H1 (cell line): ENCODE measurements at regions not wholly inside any gene's neighbourhood (a gene's known extent, or its start where the extent isn't known, plus 50 kb on each side); places are given as distances from the start of the nearest gene placed in this dataset.

Experiments used
- CTCF ChIA-PET: fragments of 300-600 bp; sonication (Branson Sonifier 250); formaldehyde crosslinking; loops from one replicate; lab custom pipeline; 2021; ENCODE audit not compliant: partially characterized antibody; lab: Charles Lee
- POLR2A ChIA-PET: fragments of 300-600 bp; sonication (Branson Sonifier 250); formaldehyde crosslinking; loops from one replicate; lab custom pipeline; 2021; ENCODE audit warnings: inconsistent platforms; ENCODE audit not compliant: partially characterized antibody; lab: Charles Lee
- DNase-seq, 2 experiments: peaks; one replicate each; pipeline versions ENCODE4 v3.0.0 to v3.0.0-alpha.2; 2010 to 2022; ENCODE audit warnings: low spot score in 2 of 2, low read depth in 1 of 2, mixed read lengths in 1 of 2
- FAIRE-seq: peaks from 2 replicates; lab custom pipeline; 2011; peaks lifted over from hg19 to GRCh38; lab: Jason Lieb, UNC
- H2AFZ ChIP-seq: 2 replicates; pipeline ENCODE4 v1.8.1; 2012; ENCODE audit warnings: low read length, inconsistent platforms
- H2AK5ac ChIP-seq: 2 replicates; pipeline ENCODE4 v1.6.1; 2013; ENCODE audit warnings: low read depth, low read length
- H2BK120ac ChIP-seq: replicated peaks from 2 replicates; pipeline ENCODE3; 2013; ENCODE audit warnings: low read depth, low read length, inconsistent platforms
- H2BK12ac ChIP-seq: 2 replicates; pipeline ENCODE4 v1.6.1; 2013; ENCODE audit warnings: low read depth, low read length
- H2BK15ac ChIP-seq: 2 replicates; pipeline ENCODE4 v1.6.1; 2013; ENCODE audit warnings: low read length
- H2BK20ac ChIP-seq: 2 replicates; pipeline ENCODE4 v1.6.1; 2013; ENCODE audit warnings: low read length
- H2BK5ac ChIP-seq: 2 replicates; pipeline ENCODE4 v1.6.1; 2013; ENCODE audit warnings: low read depth, low read length
- H3K14ac ChIP-seq: 2 replicates; pipeline ENCODE4 v1.6.1; 2013; ENCODE audit warnings: inconsistent platforms; ENCODE audit not compliant: insufficient read length
- H3K18ac ChIP-seq: 2 replicates; pipeline ENCODE4 v1.6.1; 2013; ENCODE audit warnings: low read length; ENCODE audit errors: extremely low read depth
- H3K23ac ChIP-seq: 2 replicates; pipeline ENCODE4 v1.6.1; 2013; ENCODE audit warnings: inconsistent platforms; ENCODE audit not compliant: insufficient read length
- H3K23me2 ChIP-seq: 2 replicates; pipeline ENCODE4 v1.6.1; 2013; ENCODE audit warnings: low read depth, low read length
- H3K27ac ChIP-seq: 2 replicates; pipeline ENCODE4 v1.6.1; 2011; ENCODE audit warnings: low read depth, low read length, inconsistent platforms
- H3K27me3 ChIP-seq, 4 experiments: replicated peaks in 1 of 4; 1 replicate in 1 of 4; 2 replicates in 3 of 4; pipeline versions ENCODE4 v1.6.1 to v1.8.1; 2011 to 2013; ENCODE audit warnings: low read length in 3 of 4, mild to moderate bottlenecking in 3 of 4, inconsistent platforms in 2 of 4, mixed read lengths in 2 of 4, moderate library complexity in 1 of 4; ENCODE audit not compliant: control insufficient read depth in 3 of 4, insufficient read depth in 3 of 4; ENCODE audit errors: extremely low read depth in 1 of 4
- H3K36me3 ChIP-seq, 4 experiments: 2 replicates each; pipeline versions ENCODE4 v1.6.1 to v1.8.1; 2011 to 2013; ENCODE audit warnings: mild to moderate bottlenecking in 4 of 4, low read length in 3 of 4, moderate library complexity in 2 of 4, control low read depth in 1 of 4, inconsistent platforms in 1 of 4; ENCODE audit not compliant: insufficient read depth in 4 of 4, control insufficient read depth in 2 of 4
- H3K4ac ChIP-seq: replicated peaks from 2 replicates; pipeline ENCODE3; 2013; ENCODE audit warnings: low read length, low read depth, mixed read lengths, inconsistent platforms; ENCODE audit not compliant: insufficient read length
- H3K4me1 ChIP-seq, 4 experiments: replicated peaks in 1 of 4; 1 replicate in 1 of 4; 2 replicates in 3 of 4; pipeline versions ENCODE4 v1.6.1 to v1.8.1; 2011 to 2013; ENCODE audit warnings: low read length in 3 of 4, inconsistent platforms in 2 of 4, mixed read lengths in 1 of 4; ENCODE audit not compliant: insufficient read depth in 4 of 4, control insufficient read depth in 3 of 4
- H3K4me2 ChIP-seq, 2 experiments: 2 replicates each; pipeline versions ENCODE4 v1.6.1 to v1.8.1; 2011 to 2013; ENCODE audit warnings: low read depth in 2 of 2, low read length in 2 of 2, control low read depth in 1 of 2, inconsistent platforms in 1 of 2, mild to moderate bottlenecking in 1 of 2; ENCODE audit not compliant: insufficient read depth in 1 of 2
- H3K4me3 ChIP-seq, 4 experiments: fragments of 200-600, 300-600 bp in 1 of 4; sonication (generic), shearing (Covaris generic), sonication (Bioruptor Twin) in 1 of 4; 2 replicates each; pipeline versions ENCODE4 v1.5.1 to v1.8.1; 2011 to 2016; ENCODE audit warnings: low read length in 4 of 4, low read depth in 3 of 4, control low read depth in 2 of 4, inconsistent platforms in 2 of 4, mild to moderate bottlenecking in 2 of 4, mixed read lengths in 1 of 4, moderate library complexity in 1 of 4; ENCODE audit not compliant: insufficient read depth in 2 of 4; ENCODE audit errors: extremely low read depth in 1 of 4
- H3K56ac ChIP-seq: replicated peaks from 2 replicates; pipeline ENCODE3; 2013; ENCODE audit warnings: low read depth, mild to moderate bottlenecking, mixed read lengths, low read length, inconsistent platforms; ENCODE audit not compliant: insufficient read length
- H3K79me1 ChIP-seq: 2 replicates; pipeline ENCODE4 v1.6.1; 2013; ENCODE audit warnings: low read depth, low read length, control low read depth
- H3K79me2 ChIP-seq, 2 experiments: 2 replicates each; pipeline versions ENCODE4 v1.6.1 to v1.8.1; 2012 to 2013; ENCODE audit warnings: low read length in 2 of 2, mild to moderate bottlenecking in 2 of 2, inconsistent platforms in 1 of 2; ENCODE audit not compliant: insufficient read depth in 2 of 2, control insufficient read depth in 1 of 2
- H3K9ac ChIP-seq, 4 experiments: replicated peaks in 1 of 4; 1 replicate in 1 of 4; 2 replicates in 3 of 4; pipeline versions ENCODE4 v1.6.1 to v1.8.1; 2011 to 2013; ENCODE audit warnings: low read depth in 3 of 4, low read length in 3 of 4, control low read depth in 2 of 4, mild to moderate bottlenecking in 2 of 4, moderate library complexity in 2 of 4, inconsistent platforms in 1 of 4; ENCODE audit errors: extremely low read depth in 1 of 4
- H3K9me3 ChIP-seq, 2 experiments: 2 replicates each; pipeline versions ENCODE4 v1.6.1 to v1.8.1; 2012 to 2013; ENCODE audit warnings: mild to moderate bottlenecking in 2 of 2, moderate library complexity in 2 of 2, control low read depth in 1 of 2, inconsistent platforms in 1 of 2, low read depth in 1 of 2, low read length in 1 of 2, mixed read lengths in 1 of 2; ENCODE audit not compliant: insufficient read depth in 2 of 2
- H4K20me1 ChIP-seq, 2 experiments: replicated peaks in 1 of 2; 2 replicates each; pipeline versions ENCODE3 to v1.8.1; 2011 to 2013; ENCODE audit warnings: inconsistent platforms in 2 of 2, low read length in 2 of 2, mild to moderate bottlenecking in 1 of 2; ENCODE audit not compliant: insufficient read depth in 2 of 2, control insufficient read depth in 1 of 2
- H4K5ac ChIP-seq: 2 replicates; pipeline ENCODE4 v1.6.1; 2013; ENCODE audit warnings: low read length, low read depth, mixed read lengths, inconsistent platforms; ENCODE audit not compliant: insufficient read length
- H4K8ac ChIP-seq: 2 replicates; pipeline ENCODE4 v1.8.0; 2013; ENCODE audit warnings: mild to moderate bottlenecking, moderate library complexity, low read length, inconsistent platforms; ENCODE audit not compliant: insufficient read depth; ENCODE audit errors: extremely low read depth
- H4K91ac ChIP-seq: replicated peaks from 2 replicates; pipeline ENCODE3; 2013; ENCODE audit warnings: low read length, mixed read lengths, inconsistent platforms; ENCODE audit not compliant: insufficient read length
- KDM4A ChIP-seq: IDR thresholded peaks from one replicate; pipeline ENCODE4 v1.7.1; 2012; ENCODE audit warnings: low read depth, mild to moderate bottlenecking, moderate library complexity, low read length, inconsistent platforms; ENCODE audit not compliant: severe bottlenecking
- RXRA ChIP-seq: IDR thresholded peaks from 2 replicates; pipeline ENCODE4 v1.6.1; 2011; ENCODE audit warnings: low read depth, mild to moderate bottlenecking, low read length, moderate library complexity; ENCODE audit not compliant: insufficient read depth
- SP2 ChIP-seq: IDR thresholded peaks from 2 replicates; pipeline ENCODE4 v1.6.1; 2012; ENCODE audit warnings: mild to moderate bottlenecking, low read length, inconsistent platforms
- WGBS, 2 experiments: shearing (Covaris generic) in 1 of 2; methylation state at CpG; one replicate each; pipeline versions ENCODE4 v1.1.6 to v1.1.7; 2013 to 2015; ENCODE audit warnings: low lambda C conversion rate in 2 of 2, mixed read lengths in 2 of 2, inconsistent platforms in 1 of 2, low coverage in 1 of 2, missing lambda C conversion rate in 1 of 2; ENCODE audit not compliant: insufficient replicate concordance in 2 of 2, insufficient coverage in 1 of 2, insufficient read length in 1 of 2; ENCODE audit errors: extremely low coverage in 1 of 2, missing lambda C conversion rate in 1 of 2; 5-methylcytosine and 5-hydroxymethylcytosine counted together

DNA sequence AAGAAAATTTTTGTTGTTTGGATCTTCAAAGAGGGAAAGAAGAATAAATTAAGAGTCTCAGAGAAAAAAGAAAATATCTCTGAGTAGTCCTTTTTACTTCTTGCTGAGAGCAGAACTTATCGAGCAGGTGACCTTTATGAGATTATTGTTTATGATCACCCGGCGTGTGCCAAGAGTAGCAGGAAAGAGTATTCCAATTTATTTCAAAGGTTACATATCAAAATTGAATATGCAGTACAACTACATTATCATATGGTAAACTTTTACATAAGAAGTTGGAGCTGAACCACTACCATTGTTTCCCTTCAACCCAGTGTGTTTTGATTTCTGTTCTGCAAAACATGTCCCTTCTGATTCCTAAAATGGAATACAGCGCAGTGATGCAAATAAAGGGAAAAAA is 204.3 kb upstream of the SNX7 start:
- no peak overlapping the region for H4K91ac ChIP-seq
- no peaks in the 10 kb centered on the region for H3K9me3 ChIP-seq
- H3K23ac ChIP-seq = no peak overlapping the region
- H2BK15ac ChIP-seq = no peak overlapping the region
- H3K27me3 ChIP-seq = no peaks in the 10 kb centered on the region
- POLR2A ChIA-PET = no interaction called here
- no peak overlapping the region for H4K8ac ChIP-seq
- H3K79me2 ChIP-seq = no peaks in the 10 kb centered on the region
- 91% methylated on average over 4 of the region's 4 CpGs; no CpG with 5 or more reads in 1 of the 2 experiments for WGBS, 2 experiments
- no peak overlapping the region for H3K4me2 ChIP-seq
- H3K27ac ChIP-seq = no peak overlapping the region
- H4K5ac ChIP-seq = no peak overlapping the region
- CTCF ChIA-PET = no interaction called here
- H3K14ac ChIP-seq = no peak overlapping the region
- H3K4ac ChIP-seq = no peak overlapping the region
- no peak overlapping the region for H2AFZ ChIP-seq
- peaks cover 0 to 5% (median 0%) of the 10 kb centered on the region in 4 experiments; a peak in 2 of 7 replicates for H3K4me1 ChIP-seq
- H2AK5ac ChIP-seq = no peak overlapping the region
- FAIRE-seq (no peak), DNase-seq (no peak)
- H3K56ac ChIP-seq = no peak overlapping the region
- TF ChIP-seq RXRA (no peak), KDM4A (no peak), SP2 (no peak)
- no peak overlapping the region for H2BK12ac ChIP-seq
- no peaks in the 10 kb centered on the region for H3K23me2 ChIP-seq
- no peaks in the 10 kb centered on the region for H3K36me3 ChIP-seq
- no peak overlapping the region for H2BK120ac ChIP-seq
- no peaks in the 10 kb centered on the region for H3K79me1 ChIP-seq
- H3K4me3 ChIP-seq = no peak overlapping the region
- H2BK5ac ChIP-seq = no peak overlapping the region
- no peak overlapping the region for H3K18ac ChIP-seq
- H4K20me1 ChIP-seq = no peaks in the 10 kb centered on the region
- H3K9ac ChIP-seq = no peak overlapping the region
- no peak overlapping the region for H2BK20ac ChIP-seq
